Mammary epithelial cell (primary cell): ENCODE measurements at regions not wholly inside any gene's neighbourhood (a gene's known extent, or its start where the extent isn't known, plus 50 kb on each side); places are given as distances from the start of the nearest gene placed in this dataset.
"Not testable (repeated sequence)": the region's sequence is repeated elsewhere in the genome, so short reads cannot be mapped to it uniquely, and the experiment has no call there.

ENCODE experiments used
- CTCF ChIP-seq, 2 donors: IDR thresholded peaks in 1 of 2; conservative IDR thresholded peaks in 1 of 2; 2 replicates each; pipeline ENCODE4 v1.5.1; 2011 to 2012; ENCODE audit warnings: inconsistent platforms in 2 of 2, low read length in 2 of 2, mild to moderate bottlenecking in 2 of 2, control low read depth in 1 of 2, low read depth in 1 of 2; ENCODE audit not compliant: insufficient read depth in 1 of 2; ENCODE audit errors: extremely low read depth in 1 of 2
- EZH2 ChIP-seq: IDR thresholded peaks from 2 replicates; pipeline ENCODE4 v1.6.1; 2012; ENCODE audit warnings: low read length, inconsistent platforms, borderline replicate concordance

GRCh38 chr6:86603364-86603763 lies 334.0 kb upstream of the HTR1E start:
- TF ChIP-seq EZH2; CTCF (conservative IDR thresholded peaks at IDR 0.05 in 1 of 2, IDR thresholded peaks at IDR 0.05 in 1 of 2; ENCODE audit: extremely low read depth in 1 of 2, insufficient read depth in 1 of 2, low read depth in 1 of 2, low read length in 2 of 2): not testable (repeated sequence)
